ENCODE measurements at regions not wholly inside any gene's neighbourhood (a gene's known extent, or its start where the extent isn't known, plus 50 kb on each side); places are given as distances from the start of the nearest gene placed in this dataset.

DNA sequence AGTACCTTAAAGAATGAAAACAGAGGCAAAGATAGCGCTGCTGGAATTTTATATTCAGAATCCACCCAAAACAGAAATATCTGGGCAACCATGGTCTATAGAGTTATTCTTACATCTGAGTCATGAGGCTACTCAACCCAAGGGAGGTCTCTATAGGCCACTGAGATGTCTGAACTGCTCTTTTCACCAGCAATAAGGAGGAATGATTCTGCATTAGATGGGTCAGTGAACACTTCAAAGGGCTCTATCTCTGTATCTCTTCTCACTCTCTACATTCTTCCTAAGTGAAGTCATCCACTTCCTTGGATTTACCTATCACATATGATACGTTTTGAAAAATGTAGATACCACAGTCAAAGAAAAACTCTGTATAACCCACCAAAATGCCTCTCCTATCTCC, 90.2 kb upstream of the NGF start:
- CTCF ChIA-PET = no interaction called here

GRCh38 chr1:115426956-115427355, 88.9 kb upstream of the NGF start:
- ChIA-PET POLR2A (no interaction called here), CTCF (no interaction called here)

More for the DNA sequence above, 90.2 kb upstream of the NGF start:
- POLR2A ChIA-PET = no interaction called here

- ChIA-PET CTCF (no interaction called here), POLR2A (no interaction called here)
These were observed 88.3 kb upstream of the NGF start for GRCh38 chr1:115426231-115426771.

GRCh38 chr1:115425442-115425841, 87.4 kb upstream of the NGF start:
- ChIA-PET CTCF (no interaction called here), POLR2A (no interaction called here)

- CTCF ChIA-PET = no interaction called here
- POLR2A ChIA-PET = no interaction called here
These were observed 85.7 kb upstream of the NGF start for GRCh38 chr1:115423776-115424175.

GRCh38 chr1:115419571-115419970, 81.5 kb upstream of the NGF start:
- POLR2A ChIA-PET = no interaction called here
- CTCF ChIA-PET = no interaction called here

DNA sequence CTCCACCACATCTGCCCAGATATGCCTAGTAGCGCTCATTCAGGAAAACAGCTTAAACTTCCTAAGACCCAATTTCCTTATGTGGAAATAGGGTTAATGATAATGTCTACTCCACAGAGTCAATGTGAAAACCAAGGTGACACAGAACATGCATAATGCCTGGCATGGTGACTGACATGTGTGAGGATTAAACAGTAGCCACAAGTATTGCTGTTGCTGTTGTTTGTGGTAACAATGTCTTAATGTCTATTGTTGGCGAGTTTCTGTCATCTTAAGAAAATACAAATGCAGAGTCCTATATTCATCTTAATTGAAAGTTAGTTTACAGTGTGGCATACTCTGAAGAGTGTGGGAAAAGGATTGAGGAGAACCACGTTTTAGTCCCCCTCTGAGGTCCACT, 75.6 kb upstream of the NGF start:
- ChIA-PET POLR2A (no interaction called here), CTCF (no interaction called here)

DNA sequence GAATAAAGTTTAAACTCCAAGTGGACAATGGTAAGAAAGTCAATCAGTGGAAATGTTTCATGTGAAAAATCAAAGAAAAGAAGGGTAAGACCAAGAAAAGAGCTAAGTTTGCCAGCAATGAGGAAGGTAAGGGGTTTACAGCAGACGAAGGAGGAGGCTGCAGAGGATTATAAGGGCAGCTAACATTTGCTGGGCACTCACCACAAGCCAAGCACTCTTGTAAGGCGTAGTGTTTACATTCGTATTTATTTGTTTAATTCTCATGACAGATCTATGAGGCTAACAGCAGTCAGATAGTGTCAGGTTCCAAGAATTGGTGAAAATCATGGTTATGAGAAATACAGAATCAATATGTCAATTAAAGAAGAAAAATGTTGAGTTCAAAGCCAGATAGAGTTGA, 75.2 kb upstream of the NGF start:
- CTCF ChIA-PET = no interaction called here
- POLR2A ChIA-PET = no interaction called here

- ChIA-PET POLR2A (no interaction called here), CTCF (no interaction called here)
These were observed 74.7 kb upstream of the NGF start for GRCh38 chr1:115412733-115413132.

- CTCF ChIA-PET = no interaction called here
- POLR2A ChIA-PET = no interaction called here
These were observed 74.2 kb upstream of the NGF start for GRCh38 chr1:115412286-115412685.

DNA sequence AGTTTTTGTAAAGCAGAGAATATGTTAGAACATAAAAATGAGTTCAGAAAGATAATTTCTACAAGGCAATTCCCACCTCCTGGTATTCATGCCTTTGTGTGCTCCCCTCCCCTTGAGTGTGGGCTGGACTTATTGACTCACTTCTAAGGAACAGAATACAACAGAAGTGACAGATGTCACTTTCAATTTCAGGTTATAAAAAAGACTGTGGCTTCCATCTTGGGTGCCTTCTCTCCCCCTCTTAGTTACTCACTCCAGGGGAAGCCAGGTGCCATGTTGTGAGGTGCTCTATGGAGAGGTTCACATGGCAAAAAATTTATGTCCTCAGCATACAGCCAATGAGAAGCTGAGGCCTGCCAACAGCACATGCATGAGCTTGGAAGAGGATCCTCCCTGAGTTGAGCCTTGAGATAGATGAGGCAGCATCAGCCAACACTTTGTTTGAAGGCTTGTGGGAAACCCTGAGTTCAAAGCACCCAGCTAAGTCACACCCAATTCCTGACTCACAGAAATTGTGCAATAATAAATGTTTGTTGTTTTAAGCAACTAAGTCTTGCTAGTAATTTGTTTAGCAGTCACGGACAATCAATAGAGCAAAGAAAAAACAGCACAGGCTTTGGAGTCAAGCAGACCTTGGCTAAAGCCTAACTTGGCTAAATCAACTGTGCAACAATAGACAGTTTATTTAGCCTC, 73.5 kb upstream of the NGF start:
- CTCF ChIA-PET = no interaction called here
- POLR2A ChIA-PET = no interaction called here

- ChIA-PET CTCF (no interaction called here), POLR2A (no interaction called here)
These were observed 71.3 kb upstream of the NGF start for GRCh38 chr1:115409094-115410015.

GRCh38 chr1:115408533-115408932, 70.5 kb upstream of the NGF start:
- POLR2A ChIA-PET = no interaction called here
- CTCF ChIA-PET = no interaction called here

- ChIA-PET CTCF (no interaction called here), POLR2A (no interaction called here)
These were observed 66.9 kb upstream of the NGF start for GRCh38 chr1:115404911-115405310.

GRCh38 chr1:115402753-115403184, 64.7 kb upstream of the NGF start:
- ChIA-PET POLR2A (no interaction called here), CTCF (no interaction called here)

- ChIA-PET CTCF (no interaction called here), POLR2A (no interaction called here)
These were observed 63.6 kb upstream of the NGF start for GRCh38 chr1:115401676-115402075.

- CTCF ChIA-PET = no interaction called here
- POLR2A ChIA-PET = no interaction called here
These were observed 62.8 kb upstream of the NGF start for GRCh38 chr1:115400891-115401290.

GRCh38 chr1:115400426-115400825, 62.4 kb upstream of the NGF start:
- POLR2A ChIA-PET = no interaction called here
- CTCF ChIA-PET = no interaction called here

- ChIA-PET POLR2A (no interaction called here), CTCF (no interaction called here)
These were observed 60.7 kb upstream of the NGF start for GRCh38 chr1:115398745-115399144.
